T-helper 2 cell (primary cell): ENCODE measurements at regions not wholly inside any gene's neighbourhood (a gene's known extent, or its start where the extent isn't known, plus 50 kb on each side); places are given as distances from the start of the nearest gene placed in this dataset.
"Not testable (repeated sequence)": the region's sequence is repeated elsewhere in the genome, so short reads cannot be mapped to it uniquely, and the experiment has no call there.

Experiments
- DNase-seq, 5 experiments: peaks; one replicate each; pipeline versions ENCODE4 v3.0.0 to v3.0.0-alpha.2; 2012 to 2022

DNA sequence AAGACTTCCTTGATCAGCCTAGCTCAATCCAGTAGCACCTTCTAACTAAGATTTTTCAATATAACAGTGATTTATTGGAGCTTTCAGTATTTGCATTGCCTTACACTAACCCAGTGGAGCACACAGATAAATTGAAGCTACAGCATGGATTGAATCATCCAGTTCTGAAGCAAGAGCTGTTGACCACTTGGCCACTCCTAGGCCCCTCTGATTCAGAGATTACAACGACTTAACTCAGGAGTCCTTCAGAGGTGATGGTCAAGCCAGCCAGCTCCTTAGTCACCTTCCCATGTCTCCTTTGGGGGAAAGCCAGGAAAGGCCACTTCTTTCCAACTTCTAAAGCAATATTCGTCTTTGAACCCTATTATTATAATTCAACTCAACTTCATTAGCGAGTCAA is 151.8 kb downstream of the TENT5C start:
- DNase-seq: no peak

DNA sequence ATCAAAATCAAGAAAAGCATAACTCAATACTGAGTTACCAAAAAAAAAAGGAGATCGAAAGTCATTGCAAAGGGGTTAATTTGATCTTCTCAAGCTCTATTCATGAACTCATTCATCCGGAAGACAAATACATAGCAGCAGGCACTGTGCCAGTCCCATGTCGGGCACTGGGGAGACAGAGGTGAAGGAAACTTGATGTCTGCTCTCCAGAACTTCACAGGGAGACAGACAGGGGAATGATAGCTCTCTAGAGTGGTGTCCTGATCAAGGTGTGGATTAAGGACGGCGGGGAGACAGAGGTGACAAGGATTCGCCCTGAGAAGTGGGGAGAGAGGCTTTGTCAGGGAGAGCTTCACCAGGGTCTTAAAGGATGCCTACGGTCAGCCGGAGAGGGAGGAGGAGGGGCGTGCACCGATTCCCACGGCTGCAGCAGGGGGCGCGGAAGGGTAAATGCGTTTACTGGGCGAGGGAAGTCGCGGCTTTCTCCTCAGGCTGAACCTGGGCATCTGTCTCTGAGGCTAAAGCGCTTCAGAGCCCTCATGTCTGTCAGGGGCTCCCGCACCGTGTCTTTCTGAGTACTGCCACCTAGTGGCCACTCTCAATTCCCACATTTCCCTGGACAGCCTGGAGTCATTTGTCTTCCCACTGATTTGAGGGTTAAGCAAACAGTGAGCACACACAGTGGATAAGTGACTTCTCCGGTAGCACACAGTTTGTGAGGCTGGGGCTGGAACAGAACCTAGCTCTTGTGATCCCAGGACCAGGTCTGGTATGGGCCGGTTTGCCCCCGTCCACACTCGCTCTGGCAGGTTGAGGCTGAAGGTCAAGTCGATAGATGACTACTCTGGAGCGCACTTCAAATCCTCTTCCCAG is 152.8 kb downstream of the TENT5C start:
- DNase-seq: peak; percentile 21 to 76 (median 47)

DNA sequence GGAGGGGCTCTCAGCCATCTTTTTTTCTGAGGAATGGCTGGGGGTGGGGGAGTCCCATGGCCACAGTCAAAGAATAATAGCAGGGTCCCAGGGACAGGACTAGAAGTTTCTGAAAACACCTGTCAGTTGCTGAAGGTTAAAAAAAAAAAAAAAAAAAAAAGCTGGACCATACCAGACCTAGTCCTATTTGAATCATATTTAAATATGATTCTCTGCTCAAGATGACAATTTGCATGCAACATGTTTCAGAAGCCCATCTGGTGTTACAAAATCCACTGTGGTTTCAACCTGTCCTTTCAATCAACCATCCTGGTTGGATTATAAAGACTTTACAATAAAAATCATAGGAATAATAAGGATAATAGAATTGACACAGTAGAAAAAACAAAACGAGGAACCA is 153.7 kb downstream of the TENT5C start:
- DNase-seq: no peak

DNA sequence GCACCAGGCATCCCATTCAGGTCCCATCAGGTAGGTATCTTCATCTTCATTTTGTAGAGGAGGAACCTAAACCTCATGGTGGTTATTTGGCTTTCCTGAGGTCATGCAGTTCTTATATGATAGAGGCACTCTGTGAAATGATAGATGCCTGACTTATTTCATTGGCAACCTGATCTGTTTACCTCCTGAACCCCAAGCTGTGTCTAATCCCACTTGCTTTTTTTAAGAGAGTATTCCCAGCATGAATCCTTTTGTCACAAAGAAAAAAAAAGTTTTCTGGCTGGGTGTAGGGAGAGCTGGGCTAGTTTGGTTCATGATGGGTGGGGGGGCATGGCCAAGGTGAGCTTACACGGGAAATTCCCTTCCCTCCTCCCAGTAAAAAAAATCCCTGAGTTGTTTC is 154.2 kb downstream of the TENT5C start:
- no peak for DNase-seq

DNA sequence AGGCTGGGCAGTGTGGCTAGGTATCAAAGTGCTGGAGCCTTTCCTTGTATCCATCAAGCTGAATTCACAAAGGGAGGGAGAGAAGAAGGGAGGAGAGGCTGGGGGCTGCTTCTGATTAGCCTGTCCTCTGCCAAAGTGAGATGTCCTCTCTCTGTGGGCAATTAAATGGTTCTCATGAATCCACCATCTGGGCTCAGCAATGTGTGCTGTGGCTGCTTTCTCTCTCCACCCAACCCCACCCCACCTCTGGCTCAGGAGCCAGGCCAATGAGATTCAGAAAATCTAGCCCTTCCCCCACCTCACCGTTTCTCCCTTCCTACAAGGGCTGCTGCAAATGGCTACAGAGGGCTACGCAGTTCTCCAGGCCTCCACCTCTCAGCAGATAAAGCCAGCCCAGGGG is 154.6 kb downstream of the TENT5C start:
- DNase-seq: no peak

DNA sequence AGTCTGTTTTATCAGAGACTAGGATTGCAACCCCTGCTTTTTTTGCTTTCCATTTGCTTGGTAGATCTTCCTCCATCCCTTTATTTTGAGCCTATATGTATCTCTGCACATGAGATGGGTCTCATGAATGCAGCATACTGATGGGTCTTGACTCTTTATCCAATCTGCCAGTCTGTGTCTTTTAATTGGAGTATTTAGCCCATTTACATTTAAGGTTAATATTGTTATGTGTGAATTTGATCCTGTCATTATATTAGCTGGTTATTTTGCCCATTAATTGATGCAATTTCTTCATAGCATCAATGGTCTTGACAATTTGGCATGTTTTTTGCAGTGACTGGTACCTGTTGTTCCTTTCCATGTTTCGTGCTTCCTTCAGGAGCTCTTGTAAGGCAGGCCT is 161.7 kb downstream of the GDAP2 start:
- DNase-seq: not testable (repeated sequence)

DNA sequence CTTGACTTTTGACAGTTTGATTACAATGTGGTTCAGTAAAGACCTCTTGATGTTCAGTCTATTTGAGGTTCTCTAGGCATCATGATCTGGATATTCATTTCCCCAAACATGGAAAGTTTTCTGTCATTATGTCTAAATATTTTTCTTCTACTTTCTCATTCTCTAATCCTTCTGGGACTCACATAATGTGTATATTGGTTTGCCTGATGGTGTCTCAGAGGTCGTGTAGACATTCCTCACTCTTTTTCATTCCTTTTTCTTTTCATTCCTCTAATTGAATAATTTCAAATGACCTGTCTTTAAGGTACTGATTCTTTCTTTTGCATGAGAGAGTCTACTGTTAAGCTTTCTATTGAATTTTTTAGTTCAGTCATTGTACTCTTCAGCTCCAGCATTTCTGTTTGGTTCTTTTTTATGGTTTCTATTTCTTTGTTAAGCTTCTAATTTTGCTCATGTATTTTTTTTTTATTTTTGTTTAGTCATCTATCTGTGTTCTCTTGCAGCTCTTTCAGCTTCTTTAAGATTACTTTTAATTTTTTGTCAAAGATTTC is 158.4 kb downstream of the GDAP2 start:
- DNase-seq: no peak

DNA sequence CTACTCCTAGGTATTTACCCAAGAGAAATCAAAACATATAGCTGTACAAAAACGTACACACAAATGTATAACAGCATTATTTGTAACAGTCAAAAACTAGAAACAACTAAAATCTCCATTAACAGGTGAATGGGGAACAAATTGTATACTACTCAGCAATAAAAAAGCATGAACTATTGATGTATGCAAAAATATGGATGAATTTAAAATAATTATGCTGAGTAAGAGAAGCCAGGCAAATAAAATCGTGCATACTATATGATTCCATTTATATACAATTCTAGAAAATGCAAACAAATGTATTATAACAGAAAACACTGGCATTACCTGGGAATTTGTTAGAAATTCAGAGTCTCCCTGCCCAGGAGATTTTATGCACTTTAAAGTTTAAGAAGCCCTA is 150.1 kb downstream of the GDAP2 start:
- DNase-seq: no peak

DNA sequence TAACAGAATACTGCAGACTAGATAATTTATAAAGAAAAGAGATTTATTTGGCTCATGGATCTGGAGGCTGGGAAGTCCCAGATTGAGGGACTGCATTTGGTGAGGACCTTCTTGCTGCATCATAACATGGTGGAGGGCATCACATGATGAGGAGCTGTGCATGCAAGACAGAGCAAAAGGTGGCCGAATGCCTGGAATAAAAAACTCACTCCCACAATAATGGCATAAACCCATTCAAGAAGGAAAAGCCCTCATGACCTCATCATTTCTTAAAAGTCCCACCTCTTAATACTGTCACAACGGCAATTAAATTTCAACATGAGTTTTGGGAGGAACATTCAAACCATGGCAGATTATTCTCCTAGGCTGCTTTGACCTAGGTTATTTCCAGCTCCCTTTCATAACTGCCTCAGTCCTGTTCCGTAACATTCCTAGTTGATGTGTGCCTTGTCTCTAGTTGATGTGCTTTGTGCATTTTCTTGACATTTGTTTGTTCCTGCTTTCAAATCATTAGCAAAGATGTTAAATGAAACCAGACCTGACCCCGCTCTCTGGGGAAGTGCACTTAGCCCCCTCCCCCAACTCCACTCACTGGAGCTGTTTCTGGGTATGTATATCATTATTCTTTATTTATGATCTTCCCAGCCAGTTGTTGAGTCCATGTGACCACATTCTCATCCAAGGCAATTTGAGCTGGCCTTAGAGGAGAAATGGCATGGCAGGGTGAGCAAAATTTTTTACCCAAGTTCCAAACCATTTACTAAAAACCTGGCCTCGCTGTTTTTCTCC is 148.5 kb downstream of the GDAP2 start:
- DNase-seq: no peak

DNA sequence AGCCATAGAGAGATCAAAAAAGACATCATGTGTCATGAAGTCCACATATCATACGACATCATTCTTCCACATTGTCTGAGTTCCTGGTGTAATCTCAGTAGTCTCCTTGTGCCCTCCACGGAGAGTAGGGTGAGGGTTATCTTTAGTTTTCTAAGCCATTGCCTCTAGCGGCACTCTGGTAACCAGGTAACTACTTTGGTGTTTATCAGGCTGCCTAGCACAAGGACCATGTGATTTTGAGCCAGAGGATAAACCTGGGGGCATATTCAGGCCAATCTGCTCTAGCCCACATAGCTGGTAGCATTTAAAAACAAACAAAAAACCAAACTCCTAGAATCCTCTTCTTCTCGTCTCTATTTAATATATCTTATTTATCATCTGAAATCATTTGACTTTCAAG is 147.4 kb downstream of the GDAP2 start:
- DNase-seq: no peak

DNA sequence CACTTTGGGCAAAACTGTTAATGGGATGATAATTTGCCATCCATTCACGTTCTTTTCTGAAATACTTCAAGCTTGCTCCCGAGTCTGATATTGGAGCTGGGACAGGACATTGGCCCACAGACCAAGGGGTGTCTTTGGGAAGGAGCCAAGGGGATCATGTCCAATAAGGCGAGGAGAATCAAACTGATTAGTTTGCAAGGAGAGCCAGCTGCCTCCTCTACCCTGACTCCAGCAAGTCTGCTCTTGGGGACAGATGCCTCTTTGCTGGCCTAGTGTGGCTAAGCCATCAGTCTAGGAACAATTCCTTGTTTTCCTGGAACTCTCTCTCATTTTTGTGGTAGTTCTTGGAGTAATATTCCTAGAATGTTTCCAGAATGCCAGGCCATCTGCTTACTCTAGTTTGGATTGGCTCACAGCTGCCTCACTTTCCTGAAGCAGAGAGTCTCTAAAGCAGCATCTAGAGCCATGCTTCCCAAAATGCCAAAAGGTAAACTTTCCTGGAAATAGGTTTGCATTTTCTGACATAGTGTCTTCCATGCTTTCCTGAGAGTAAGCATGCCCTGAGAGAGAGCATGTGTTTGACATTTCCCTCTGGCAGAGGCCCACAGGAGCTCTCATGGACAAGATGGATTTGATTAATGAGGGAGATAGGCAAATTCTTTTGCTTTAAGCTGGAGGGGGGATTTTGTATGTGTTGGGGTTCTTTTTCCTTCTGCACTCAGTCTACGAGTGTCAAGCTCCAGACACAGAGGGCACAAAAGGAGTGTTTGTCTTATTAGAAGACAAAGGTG is 145.6 kb downstream of the GDAP2 start:
- no peak for DNase-seq

DNA sequence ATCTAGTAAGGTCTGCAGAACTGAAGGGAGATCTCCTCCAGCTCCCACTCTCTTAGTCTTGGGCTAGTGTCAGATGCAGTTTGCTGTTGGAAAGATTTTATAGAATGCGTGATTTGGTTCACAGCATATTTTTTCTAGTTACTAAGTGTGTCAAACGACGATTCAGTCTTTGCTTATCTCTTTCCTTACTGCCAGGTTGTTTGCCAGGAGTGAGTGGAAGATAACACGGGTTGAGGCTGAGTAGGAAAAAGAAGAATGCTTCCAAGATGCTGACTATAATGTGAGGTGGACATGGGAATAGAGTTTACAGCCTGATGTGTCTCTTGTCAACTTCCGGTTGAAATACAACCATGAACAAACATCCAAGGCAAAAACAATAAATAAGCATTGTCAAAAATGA is 141.4 kb downstream of the GDAP2 start:
- no peak for DNase-seq

DNA sequence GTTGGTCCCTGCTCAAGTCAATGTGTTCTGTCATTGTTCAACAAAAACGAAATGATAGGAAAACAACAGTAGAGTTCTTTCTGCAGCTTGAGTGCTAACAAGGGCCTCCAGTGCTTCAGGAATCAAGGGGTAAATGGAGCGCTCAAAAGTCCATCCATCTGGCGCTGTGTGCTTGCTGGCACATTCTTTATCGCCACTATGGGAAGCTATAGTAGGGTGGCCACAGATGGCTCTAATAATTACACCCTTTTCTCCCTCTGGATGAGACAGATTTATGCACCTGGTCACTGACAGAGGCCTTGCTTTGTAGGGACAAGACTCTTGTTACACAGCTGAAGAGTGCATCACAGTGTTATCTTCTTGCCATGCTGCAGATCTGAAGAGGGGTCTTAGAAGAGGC is 136.0 kb downstream of the GDAP2 start:
- no peak for DNase-seq

DNA sequence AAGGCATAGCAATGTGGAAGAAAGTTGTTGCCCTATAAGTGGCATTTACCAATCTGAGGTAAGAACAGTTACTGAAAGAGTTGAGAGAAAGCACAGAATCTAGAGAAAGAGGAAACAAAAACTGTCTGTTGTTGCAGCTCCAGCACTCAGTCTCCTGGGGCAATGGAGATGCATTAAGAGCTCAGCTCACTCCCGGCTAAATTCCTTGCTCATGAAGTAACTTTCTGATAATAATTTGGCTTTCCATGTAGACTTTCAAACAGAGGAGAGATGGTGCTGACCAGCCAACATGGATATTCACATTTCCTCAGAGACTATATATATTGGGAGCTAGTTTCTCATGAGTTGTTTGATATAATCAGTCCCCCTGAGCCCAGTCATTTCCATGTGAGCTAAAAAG is 135.3 kb downstream of the GDAP2 start:
- no peak for DNase-seq

DNA sequence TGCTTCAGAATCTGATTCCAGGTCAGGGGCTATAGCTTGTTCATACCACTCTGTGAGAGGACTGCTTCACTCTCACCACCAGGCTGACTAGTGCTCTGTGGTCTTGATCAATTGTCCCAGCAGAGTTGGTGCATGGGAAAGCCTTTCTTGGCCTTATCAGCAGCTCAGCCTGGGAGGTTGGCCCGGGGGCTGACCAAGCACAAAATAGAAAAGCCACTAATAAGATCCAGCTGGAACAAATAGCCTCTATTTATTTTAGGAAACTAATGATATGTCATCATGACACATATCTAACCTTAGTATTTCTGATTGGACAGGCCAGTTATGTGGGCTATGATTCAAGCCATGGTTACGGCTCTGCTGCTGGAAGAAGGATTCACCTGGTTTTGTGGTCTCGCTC is 134.2 kb downstream of the GDAP2 start:
- no peak for DNase-seq

DNA sequence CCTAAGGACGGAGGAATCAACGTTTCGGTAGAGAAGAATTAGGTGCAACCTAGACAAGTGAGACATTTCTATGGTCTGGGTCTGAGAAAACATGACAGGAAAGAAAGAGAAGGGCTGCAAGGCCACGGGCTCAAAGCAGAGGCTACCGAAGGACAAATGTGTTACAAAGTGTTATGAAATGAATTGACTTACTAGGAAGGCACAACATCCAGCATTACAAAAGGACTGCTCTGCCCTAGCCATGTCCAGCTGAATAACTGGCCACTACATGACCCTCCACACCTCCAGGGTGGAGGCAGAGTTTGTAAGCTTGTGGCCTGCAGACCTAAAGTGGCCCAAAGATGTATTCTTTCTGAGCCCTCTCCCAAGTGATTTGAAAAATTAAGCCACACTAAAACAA is 133.6 kb downstream of the GDAP2 start:
- DNase-seq: no peak

DNA sequence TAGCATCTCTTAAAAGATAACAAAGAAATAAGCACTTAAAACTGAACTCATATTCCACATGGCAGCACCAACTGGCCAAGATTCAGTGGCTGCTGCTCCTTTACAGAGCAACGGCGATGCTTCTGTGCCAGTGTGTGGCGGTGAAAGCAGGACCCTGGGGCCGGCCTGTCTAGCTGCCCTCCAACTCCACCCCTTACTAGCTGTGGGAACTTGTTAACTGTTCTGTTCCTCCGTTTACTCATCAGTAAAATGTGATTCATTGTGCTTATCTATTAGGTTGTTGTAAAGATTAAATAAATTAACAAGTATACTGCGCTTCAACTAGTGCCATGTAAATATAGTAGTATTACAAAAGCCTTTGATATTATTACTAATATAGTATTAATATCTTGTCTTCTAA is 133.2 kb downstream of the GDAP2 start:
- DNase-seq: no peak

DNA sequence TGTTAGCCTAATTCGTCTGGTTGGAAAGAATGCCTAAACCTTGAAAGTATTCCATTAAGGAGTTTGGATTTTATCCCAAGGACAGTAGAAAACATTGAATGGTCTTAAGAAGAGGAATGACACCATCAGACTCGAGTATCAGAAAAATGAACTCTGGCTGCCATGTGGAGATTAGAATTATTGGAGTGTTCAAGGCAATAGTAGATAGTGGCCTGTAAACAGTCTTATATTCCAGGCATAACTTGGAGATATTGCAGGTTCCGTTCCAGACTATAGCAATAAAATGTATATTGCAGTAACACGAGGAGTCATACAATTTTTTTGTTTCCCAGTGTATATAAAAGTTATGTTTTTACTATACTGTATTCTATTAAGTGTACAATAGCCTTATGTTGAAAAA is 130.9 kb downstream of the GDAP2 start:
- no peak for DNase-seq

DNA sequence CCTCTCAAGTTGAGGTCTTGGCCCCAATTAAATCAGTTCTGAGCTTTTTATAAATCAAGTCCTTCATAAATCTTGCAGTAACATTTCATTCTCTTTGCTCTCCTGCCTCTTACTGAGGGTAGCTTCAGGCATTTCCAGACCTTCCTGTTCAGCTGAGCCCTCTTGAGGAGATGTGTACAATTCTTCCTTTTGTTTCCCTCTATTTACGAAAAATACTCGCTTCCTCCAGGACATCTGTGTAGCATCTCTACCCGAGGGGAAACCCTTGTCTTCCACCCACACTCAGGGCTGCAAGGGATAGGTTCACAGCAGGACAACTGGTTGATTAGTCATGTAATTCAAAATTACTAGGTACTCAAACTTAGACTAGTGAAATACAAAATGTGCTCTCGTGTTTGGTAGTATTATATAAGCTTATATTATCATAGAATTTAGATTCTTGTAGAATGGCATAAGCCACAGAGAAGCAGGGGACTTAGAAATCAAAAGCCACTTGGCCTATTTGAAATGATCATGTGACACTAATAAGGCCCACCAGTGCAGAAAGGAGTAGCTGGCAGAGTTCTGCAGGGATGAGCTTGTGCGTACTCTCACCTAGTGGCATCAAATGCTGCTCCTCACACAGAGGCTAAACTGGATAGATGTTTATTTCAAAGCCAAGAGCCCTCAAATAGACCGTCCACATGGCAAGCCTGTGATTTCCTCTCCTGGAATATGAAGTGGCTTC is 126.7 kb downstream of the GDAP2 start:
- no peak for DNase-seq

DNA sequence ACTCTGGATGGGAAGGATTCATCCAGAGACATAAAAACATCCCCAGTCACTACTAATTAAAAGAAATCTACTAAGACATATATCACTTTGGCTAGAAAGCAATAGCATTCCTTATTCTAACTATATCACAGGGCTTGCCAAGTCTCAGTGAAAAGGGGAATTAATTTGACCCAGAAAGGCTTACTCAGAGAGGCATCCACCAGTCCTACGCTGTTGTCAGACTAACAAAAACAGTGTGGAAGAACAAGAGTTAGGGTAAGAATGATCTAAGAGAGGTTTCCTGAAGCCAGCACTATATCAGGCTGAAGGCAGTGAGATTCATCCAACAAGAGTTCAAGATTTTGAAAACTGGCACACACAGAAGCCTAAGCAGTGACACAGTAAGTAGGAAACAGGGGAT is 126.1 kb downstream of the GDAP2 start:
- DNase-seq: no peak

DNA sequence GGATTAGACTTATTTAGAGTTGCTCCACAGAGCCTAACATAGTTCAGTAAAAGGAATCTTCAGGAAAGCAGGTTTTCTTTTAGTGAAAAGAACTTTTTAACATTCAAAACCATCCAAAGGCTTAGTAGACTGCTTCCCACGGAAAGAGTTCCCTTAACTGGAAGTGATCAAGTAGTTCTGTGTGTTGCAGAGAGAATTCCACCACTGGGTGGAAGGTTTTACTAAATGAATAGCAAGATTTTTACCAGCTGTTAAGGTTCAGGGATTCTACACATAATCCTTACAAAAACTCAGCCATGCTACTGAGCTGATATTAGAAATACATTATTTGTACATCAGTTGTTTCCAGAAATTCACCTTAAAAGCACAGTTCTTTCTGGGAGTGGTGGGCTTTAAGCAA is 119.7 kb downstream of the GDAP2 start:
- DNase-seq: no peak

DNA sequence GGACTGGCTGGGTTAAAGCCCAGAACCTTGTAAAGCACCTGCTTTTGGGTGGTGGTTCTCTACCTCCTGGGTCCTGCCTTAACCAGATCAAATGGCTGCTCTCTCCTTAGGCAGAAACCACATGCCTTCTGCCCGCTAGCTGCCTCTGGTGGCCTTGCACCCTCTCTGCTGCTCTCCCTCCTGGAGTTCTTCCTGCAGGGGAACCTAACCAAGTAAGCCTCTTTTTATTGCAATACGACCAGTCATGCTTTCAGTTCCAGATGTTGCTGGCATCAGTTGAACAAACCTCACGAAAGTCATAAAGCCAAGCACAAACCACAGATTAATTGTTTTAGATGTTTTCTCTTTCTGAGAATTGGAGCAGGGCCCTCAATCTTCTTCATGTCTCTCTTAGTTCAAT is 118.9 kb downstream of the GDAP2 start:
- peak in 1 of 5 experiments; percentile 47 for DNase-seq
